ENCODE measurements at regions not wholly inside any gene's neighbourhood (a gene's known extent, or its start where the extent isn't known, plus 50 kb on each side); places are given as distances from the start of the nearest gene placed in this dataset.
"Not testable (repeated sequence)": the region's sequence is repeated elsewhere in the genome, so short reads cannot be mapped to it uniquely, and the experiment has no call there.

DNA sequence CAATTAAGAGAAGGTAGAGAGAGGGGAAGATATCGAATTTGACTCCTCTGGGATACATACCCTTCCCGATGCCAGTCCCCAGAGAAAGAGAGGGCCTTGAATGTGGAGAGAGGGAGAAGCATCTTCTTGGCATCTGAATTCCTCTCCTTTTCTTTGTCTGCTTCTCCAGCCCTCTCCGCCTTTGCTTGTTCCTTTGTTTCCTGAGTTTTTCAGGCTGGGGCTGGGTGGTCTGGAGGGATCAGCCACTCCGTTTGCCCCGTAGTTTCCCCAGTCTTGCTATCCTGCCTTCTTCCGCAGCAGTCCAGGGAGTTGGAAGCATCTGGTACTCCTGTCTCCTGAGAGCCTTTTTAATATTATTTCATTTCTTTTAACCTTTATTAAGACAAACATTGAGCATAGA, 107.1 kb upstream of the CADM1 start:
- TF ChIP-seq BACH2 (CRISPR knock-in tag; IDR thresholded peaks at IDR 0.05; ENCODE audit: borderline replicate concordance): no peak
- no peak for ATAC-seq

- ATAC-seq: no peak
- TF ChIP-seq ZFP30 (CRISPR knock-in tag; IDR thresholded peaks at IDR 0.05) (no peak), RARB (CRISPR knock-in tag; IDR thresholded peaks at IDR 0.05) (no peak), GLIS3 (CRISPR knock-in tag; IDR thresholded peaks at IDR 0.05) (no peak), CSRNP3 (CRISPR knock-in tag; IDR thresholded peaks at IDR 0.05) (no peak)
These were observed 106.7 kb upstream of the CADM1 start for GRCh38 chr11:115610908-115611307.

- ATAC-seq: not testable (repeated sequence)
- peak; percentile 41; the same call in 1 of the 2 replicates for TF ChIP-seq ZNF8 (CRISPR knock-in tag; IDR thresholded peaks at IDR 0.05)
These were observed 106.0 kb upstream of the CADM1 start for GRCh38 chr11:115610234-115610633.

DNA sequence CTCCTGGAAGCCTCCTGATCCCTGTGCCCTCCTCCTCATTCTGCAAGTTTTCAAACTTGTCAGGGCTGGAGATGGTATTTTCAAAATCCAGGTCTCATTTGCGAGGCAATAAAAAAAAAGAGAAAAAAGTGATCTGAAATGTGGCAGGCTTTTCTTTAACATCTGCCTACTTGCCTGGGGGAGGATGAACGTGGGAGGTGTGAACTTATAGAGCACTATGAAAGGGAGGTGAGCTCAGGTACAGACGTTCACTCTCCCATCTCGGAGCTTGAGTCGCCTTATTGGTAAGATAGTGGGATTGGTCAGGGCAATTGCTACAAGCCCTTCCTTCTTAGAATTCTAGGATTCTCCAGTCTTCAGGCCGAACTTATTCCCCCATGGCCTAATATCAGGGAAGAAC, 104.8 kb upstream of the CADM1 start:
- no peak for ATAC-seq
- TF ChIP-seq BACH2 (CRISPR knock-in tag; IDR thresholded peaks at IDR 0.05; ENCODE audit: borderline replicate concordance) (no peak), ZC3H10 (CRISPR knock-in tag; IDR thresholded peaks at IDR 0.05) (no peak), ZNF70 (CRISPR knock-in tag; IDR thresholded peaks at IDR 0.05) (no peak), OSR1 (CRISPR knock-in tag; IDR thresholded peaks at IDR 0.05) (no peak), PPARA (CRISPR knock-in tag; IDR thresholded peaks at IDR 0.05; ENCODE audit: borderline replicate concordance) (no peak), ZNF565 (CRISPR knock-in tag; conservative IDR thresholded peaks at IDR 0.05; ENCODE audit: low read depth) (no peak), SNAI2 (CRISPR knock-in tag; IDR thresholded peaks at IDR 0.05) (no peak), PATZ1 (CRISPR knock-in tag; IDR thresholded peaks at IDR 0.05; ENCODE audit: borderline replicate concordance) (no peak), ZFP30 (CRISPR knock-in tag; IDR thresholded peaks at IDR 0.05) (no peak), ZNF8 (CRISPR knock-in tag; IDR thresholded peaks at IDR 0.05) (no peak), TOX (CRISPR knock-in tag; IDR thresholded peaks at IDR 0.05; ENCODE audit: borderline replicate concordance) (no peak), RARB (CRISPR knock-in tag; IDR thresholded peaks at IDR 0.05) (no peak)

DNA sequence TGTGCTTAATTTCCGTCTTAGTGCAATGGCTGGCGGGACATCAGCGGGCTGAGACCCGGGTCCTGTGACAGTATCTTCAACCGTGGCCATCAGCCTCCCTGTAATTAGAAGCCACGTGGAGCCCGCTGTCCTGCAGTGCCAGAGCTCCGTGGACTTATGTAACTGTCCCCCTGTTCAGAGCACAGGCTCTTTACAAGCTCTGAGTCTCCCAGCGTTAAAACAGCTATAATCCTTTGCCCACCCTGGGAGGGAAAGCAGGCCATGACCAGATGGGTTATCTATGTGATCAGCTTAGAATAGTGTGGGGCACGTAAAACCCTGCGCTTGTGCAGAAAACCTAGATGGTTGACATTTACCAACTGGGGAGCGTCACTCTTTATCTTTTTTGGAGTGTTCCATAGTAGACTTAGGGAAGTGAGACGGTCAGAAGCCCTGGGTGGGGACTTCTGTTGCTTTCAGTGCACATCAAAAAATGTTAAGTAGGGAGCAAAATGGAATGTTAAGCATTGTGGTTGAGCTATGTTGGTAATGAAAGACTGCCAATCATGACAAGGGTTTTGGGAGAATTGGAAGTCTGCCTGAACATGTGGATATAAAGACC, 103.5 kb upstream of the CADM1 start:
- no peak for ATAC-seq
- TF ChIP-seq POU6F1 (CRISPR knock-in tag; IDR thresholded peaks at IDR 0.05; ENCODE audit: borderline replicate concordance, low read depth) (no peak), PATZ1 (CRISPR knock-in tag; IDR thresholded peaks at IDR 0.05; ENCODE audit: borderline replicate concordance) (no peak), ZNF70 (CRISPR knock-in tag; IDR thresholded peaks at IDR 0.05) (no peak), ZFP30 (CRISPR knock-in tag; IDR thresholded peaks at IDR 0.05) (no peak), PPARA (CRISPR knock-in tag; IDR thresholded peaks at IDR 0.05; ENCODE audit: borderline replicate concordance) (no peak), ISL1 (CRISPR knock-in tag; IDR thresholded peaks at IDR 0.05) (no peak)

- peak; percentile 44 for ATAC-seq
- TF ChIP-seq OSR1 (CRISPR knock-in tag; IDR thresholded peaks at IDR 0.05) (no peak), PATZ1 (CRISPR knock-in tag; IDR thresholded peaks at IDR 0.05; ENCODE audit: borderline replicate concordance) (no peak), BACH2 (CRISPR knock-in tag; IDR thresholded peaks at IDR 0.05; ENCODE audit: borderline replicate concordance) (no peak), SNAI2 (CRISPR knock-in tag; IDR thresholded peaks at IDR 0.05) (no peak), ZNF8 (CRISPR knock-in tag; IDR thresholded peaks at IDR 0.05) (no peak), TOX (CRISPR knock-in tag; IDR thresholded peaks at IDR 0.05; ENCODE audit: borderline replicate concordance) (no peak), PPARA (CRISPR knock-in tag; IDR thresholded peaks at IDR 0.05; ENCODE audit: borderline replicate concordance) (no peak)
These were observed 102.4 kb upstream of the CADM1 start for GRCh38 chr11:115606498-115607220.
